ENCODE measurements at regions not wholly inside any gene's neighbourhood (a gene's known extent, or its start where the extent isn't known, plus 50 kb on each side); places are given as distances from the start of the nearest gene placed in this dataset.

DNA sequence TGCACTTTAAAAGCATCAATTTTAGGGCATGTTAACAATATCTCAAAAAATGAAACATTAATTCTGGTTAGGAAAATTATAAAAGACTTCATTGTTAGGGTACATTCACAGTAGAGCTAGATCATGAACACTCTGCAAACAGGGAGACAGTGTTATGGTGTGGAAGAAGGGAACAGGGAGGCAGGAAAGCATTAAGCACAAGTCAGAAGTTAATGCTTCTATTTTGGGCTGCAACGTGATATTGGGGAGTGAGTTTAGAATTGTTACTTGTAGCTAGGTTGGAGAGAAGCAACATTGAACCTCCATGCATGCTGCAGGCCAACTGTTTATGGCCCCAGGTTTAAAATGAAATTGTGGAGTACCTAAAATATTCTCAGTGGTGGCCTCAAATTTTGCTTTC is 278.1 kb upstream of the NMUR2 start:
- TF ChIP-seq ZKSCAN8 (CRISPR knock-in tag; IDR thresholded peaks at IDR 0.05; ENCODE audit: borderline replicate concordance) (no peak), BRD4 (CRISPR knock-in tag; IDR thresholded peaks at IDR 0.05) (no peak), ZNF33A (CRISPR knock-in tag; IDR thresholded peaks at IDR 0.05; ENCODE audit: borderline replicate concordance) (no peak), POLR2AphosphoS5 (IDR thresholded peaks at IDR 0.05; ENCODE audit: low read depth, low read length) (no peak), ZNF274 (CRISPR knock-in tag; IDR thresholded peaks at IDR 0.05) (no peak), ZFP62 (CRISPR knock-in tag; IDR thresholded peaks at IDR 0.05) (no peak), POLR2A (IDR thresholded peaks at IDR 0.05; ENCODE audit: insufficient read depth in 1 of 2, low read depth in 2 of 2, low read length in 2 of 2) (no peak), CC2D1A (CRISPR knock-in tag; IDR thresholded peaks at IDR 0.05) (no peak)
- TF ChIP-seq, protein P1, sequence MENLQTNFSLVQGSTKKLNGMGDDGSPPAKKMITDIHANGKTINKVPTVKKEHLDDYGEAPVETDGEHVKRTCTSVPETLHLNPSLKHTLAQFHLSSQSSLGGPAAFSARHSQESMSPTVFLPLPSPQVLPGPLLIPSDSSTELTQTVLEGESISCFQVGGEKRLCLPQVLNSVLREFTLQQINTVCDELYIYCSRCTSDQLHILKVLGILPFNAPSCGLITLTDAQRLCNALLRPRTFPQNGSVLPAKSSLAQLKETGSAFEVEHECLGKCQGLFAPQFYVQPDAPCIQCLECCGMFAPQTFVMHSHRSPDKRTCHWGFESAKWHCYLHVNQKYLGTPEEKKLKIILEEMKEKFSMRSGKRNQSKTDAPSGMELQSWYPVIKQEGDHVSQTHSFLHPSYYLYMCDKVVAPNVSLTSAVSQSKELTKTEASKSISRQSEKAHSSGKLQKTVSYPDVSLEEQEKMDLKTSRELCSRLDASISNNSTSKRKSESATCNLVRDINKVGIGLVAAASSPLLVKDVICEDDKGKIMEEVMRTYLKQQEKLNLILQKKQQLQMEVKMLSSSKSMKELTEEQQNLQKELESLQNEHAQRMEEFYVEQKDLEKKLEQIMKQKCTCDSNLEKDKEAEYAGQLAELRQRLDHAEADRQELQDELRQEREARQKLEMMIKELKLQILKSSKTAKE (CRISPR knock-in tag; IDR thresholded peaks at IDR 0.05; ENCODE audit: borderline replicate concordance) = no peak
- TF ChIP-seq, protein P2, sequence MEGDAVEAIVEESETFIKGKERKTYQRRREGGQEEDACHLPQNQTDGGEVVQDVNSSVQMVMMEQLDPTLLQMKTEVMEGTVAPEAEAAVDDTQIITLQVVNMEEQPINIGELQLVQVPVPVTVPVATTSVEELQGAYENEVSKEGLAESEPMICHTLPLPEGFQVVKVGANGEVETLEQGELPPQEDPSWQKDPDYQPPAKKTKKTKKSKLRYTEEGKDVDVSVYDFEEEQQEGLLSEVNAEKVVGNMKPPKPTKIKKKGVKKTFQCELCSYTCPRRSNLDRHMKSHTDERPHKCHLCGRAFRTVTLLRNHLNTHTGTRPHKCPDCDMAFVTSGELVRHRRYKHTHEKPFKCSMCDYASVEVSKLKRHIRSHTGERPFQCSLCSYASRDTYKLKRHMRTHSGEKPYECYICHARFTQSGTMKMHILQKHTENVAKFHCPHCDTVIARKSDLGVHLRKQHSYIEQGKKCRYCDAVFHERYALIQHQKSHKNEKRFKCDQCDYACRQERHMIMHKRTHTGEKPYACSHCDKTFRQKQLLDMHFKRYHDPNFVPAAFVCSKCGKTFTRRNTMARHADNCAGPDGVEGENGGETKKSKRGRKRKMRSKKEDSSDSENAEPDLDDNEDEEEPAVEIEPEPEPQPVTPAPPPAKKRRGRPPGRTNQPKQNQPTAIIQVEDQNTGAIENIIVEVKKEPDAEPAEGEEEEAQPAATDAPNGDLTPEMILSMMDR (CRISPR knock-in tag; IDR thresholded peaks at IDR 0.05) = no peak
- TF ChIP-seq, protein P3, sequence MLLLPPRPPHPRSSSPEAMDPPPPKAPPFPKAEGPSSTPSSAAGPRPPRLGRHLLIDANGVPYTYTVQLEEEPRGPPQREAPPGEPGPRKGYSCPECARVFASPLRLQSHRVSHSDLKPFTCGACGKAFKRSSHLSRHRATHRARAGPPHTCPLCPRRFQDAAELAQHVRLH (CRISPR knock-in tag; IDR thresholded peaks at IDR 0.05; ENCODE audit: borderline replicate concordance, low read depth) = no peak
- TF ChIP-seq, protein P4, sequence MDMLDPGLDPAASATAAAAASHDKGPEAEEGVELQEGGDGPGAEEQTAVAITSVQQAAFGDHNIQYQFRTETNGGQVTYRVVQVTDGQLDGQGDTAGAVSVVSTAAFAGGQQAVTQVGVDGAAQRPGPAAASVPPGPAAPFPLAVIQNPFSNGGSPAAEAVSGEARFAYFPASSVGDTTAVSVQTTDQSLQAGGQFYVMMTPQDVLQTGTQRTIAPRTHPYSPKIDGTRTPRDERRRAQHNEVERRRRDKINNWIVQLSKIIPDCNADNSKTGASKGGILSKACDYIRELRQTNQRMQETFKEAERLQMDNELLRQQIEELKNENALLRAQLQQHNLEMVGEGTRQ (IDR thresholded peaks at IDR 0.05; ENCODE audit: low read depth, low read length) = no peak
- TF ChIP-seq, protein P4 (CRISPR knock-in tag; IDR thresholded peaks at IDR 0.05; ENCODE audit: borderline replicate concordance) = no peak
